Neural cell (in vitro differentiated cells): ENCODE measurements at regions not wholly inside any gene's neighbourhood (a gene's known extent, or its start where the extent isn't known, plus 50 kb on each side); places are given as distances from the start of the nearest gene placed in this dataset.

Experiments
- EP300 ChIP-seq: fragments of 450-650 bp; conservative IDR thresholded peaks from 2 replicates; pipeline ENCODE4 v1.6.1; 2014; ENCODE audit warnings: antibody characterized with exemption, mild to moderate bottlenecking, moderate library complexity; ENCODE audit not compliant: poor library complexity, severe bottlenecking
- EZH2 ChIP-seq: fragments of 200-600, 300-800 bp; shearing (Covaris generic), sonication (generic); IDR thresholded peaks from 2 replicates; pipeline ENCODE4 v1.6.1; 2014; ENCODE audit warnings: antibody characterized with exemption, low read length, borderline replicate concordance, mild to moderate bottlenecking; ENCODE audit not compliant: insufficient read depth, poor library complexity, severe bottlenecking
- TF ChIP-seq, protein P1 (sequence below): fragments of 450-650 bp; IDR thresholded peaks from 2 replicates; pipeline ENCODE4 v1.5.1; 2014; ENCODE audit warnings: antibody characterized with exemption, mild to moderate bottlenecking, moderate library complexity; ENCODE audit not compliant: poor library complexity, severe bottlenecking

DNA sequence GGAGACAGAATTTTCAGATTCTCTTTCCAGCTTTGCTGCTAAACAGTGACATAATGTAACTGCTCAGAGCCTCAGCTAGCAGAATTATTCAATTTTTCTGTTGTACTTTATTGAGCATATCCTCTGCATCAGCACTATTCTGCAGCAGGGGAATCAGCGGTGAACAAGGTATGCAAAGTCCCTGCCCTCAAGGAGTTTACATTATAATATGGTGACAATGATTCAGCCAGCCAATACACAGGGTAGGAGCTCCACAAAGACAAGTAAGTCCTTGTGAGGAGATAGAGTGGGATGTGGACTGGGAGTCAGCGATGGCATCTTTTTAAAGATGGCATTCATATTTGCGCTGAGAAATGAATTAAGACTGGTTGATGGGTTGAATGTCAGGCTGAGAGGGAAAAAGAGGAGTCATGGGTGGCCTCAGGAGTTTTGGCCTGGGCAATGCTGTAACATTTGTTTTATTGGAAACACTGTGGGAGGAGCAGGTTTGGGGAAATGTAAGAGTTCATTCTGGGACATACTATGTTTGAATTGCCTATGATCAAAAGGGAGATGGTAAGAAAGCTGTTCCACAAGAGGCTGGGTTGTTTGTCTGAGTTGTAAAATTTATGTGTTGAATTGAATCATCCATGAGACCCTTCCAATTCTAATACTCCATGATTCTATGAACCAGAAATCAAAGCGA is 194.5 kb downstream of the PLK2 start:
- TF ChIP-seq, protein P1, sequence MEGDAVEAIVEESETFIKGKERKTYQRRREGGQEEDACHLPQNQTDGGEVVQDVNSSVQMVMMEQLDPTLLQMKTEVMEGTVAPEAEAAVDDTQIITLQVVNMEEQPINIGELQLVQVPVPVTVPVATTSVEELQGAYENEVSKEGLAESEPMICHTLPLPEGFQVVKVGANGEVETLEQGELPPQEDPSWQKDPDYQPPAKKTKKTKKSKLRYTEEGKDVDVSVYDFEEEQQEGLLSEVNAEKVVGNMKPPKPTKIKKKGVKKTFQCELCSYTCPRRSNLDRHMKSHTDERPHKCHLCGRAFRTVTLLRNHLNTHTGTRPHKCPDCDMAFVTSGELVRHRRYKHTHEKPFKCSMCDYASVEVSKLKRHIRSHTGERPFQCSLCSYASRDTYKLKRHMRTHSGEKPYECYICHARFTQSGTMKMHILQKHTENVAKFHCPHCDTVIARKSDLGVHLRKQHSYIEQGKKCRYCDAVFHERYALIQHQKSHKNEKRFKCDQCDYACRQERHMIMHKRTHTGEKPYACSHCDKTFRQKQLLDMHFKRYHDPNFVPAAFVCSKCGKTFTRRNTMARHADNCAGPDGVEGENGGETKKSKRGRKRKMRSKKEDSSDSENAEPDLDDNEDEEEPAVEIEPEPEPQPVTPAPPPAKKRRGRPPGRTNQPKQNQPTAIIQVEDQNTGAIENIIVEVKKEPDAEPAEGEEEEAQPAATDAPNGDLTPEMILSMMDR: no peak
- TF ChIP-seq EP300: no peak
- no peak for TF ChIP-seq EZH2
